GM12878 (cell line): ENCODE measurements at regions not wholly inside any gene's neighbourhood (a gene's known extent, or its start where the extent isn't known, plus 50 kb on each side); places are given as distances from the start of the nearest gene placed in this dataset.

Source experiments
- ATAC-seq: fragments of 200-7000 bp; cut with Tn5 transposase; 3 replicates; pipeline ENCODE4 v1.9.1; 2020; ENCODE audit warnings: mild to moderate bottlenecking, moderate library complexity
- BruUV-seq: library from RNA; stranded (reverse); fragments of 400-500 nt; replicated peaks from 2 replicates; lab custom pipeline; 2021; lab: Mats Ljungman, UMichigan
- CTCF ChIA-PET: fragments of 300-600 bp; sonication (Branson Sonifier 250); formaldehyde crosslinking; extraction: SDS; loops from one replicate; lab custom pipeline; 2021; ENCODE audit warnings: inconsistent platforms; lab: Yijun Ruan, JAX
- POLR2A ChIA-PET: fragments of 350-600 bp; formaldehyde crosslinking; extraction: SDS; loops from one replicate; lab custom pipeline; 2021; ENCODE audit warnings: inconsistent platforms; lab: Charles Lee
- RAD21 ChIA-PET: fragments of 300-600 bp; sonication (Branson Sonifier 250); formaldehyde crosslinking; loops from one replicate; lab custom pipeline; 2023; ENCODE audit warnings: antibody characterized with exemption; ENCODE audit not compliant: unreplicated experiment; lab: Charles Lee
- SMC1A ChIA-PET: fragments of 300-600 bp; sonication (Branson Sonifier 250); formaldehyde crosslinking; loops from one replicate; lab custom pipeline; 2023; ENCODE audit not compliant: unreplicated experiment, uncharacterized antibody; lab: Charles Lee
- DNase-seq: peaks from one replicate; pipeline ENCODE4 v3.0.0-alpha.2; 2011; ENCODE audit warnings: low read depth, low spot score
- FAIRE-seq: peaks from 3 replicates; lab custom pipeline; 2011; peaks lifted over from hg19 to GRCh38; lab: Jason Lieb, UNC
- H2AFZ ChIP-seq: 2 replicates; pipeline ENCODE4 v1.6.0; 2011; ENCODE audit warnings: low read depth, low read length, control low read depth; ENCODE audit not compliant: control insufficient read depth
- H3K27ac ChIP-seq: 2 replicates; pipeline ENCODE4 v1.5.1; 2011; ENCODE audit warnings: control low read depth; ENCODE audit not compliant: control insufficient read depth, insufficient read depth
- H3K27me3 ChIP-seq, 2 experiments: replicated peaks in 1 of 2; 2 replicates each; pipeline versions ENCODE4 v1.6.0 to v1.6.1; 2011; ENCODE audit warnings: low read length in 1 of 2; ENCODE audit not compliant: control insufficient read depth in 2 of 2, insufficient read depth in 2 of 2
- H3K36me3 ChIP-seq, 2 experiments: 2 replicates each; pipeline ENCODE4 v1.5.1; 2011; ENCODE audit warnings: low read length in 1 of 2; ENCODE audit not compliant: control insufficient read depth in 2 of 2, insufficient read depth in 2 of 2
- H3K4me1 ChIP-seq: 2 replicates; pipeline ENCODE4 v1.6.1; 2011; ENCODE audit warnings: mild to moderate bottlenecking, low read length, moderate library complexity, mixed read lengths; ENCODE audit not compliant: control insufficient read depth, insufficient read depth
- H3K4me2 ChIP-seq: 2 replicates; pipeline ENCODE4 v1.6.0; 2011; ENCODE audit warnings: control low read depth; ENCODE audit not compliant: control insufficient read depth, insufficient read depth
- H3K4me3 ChIP-seq: fragments of 200-600 bp; sonication (generic); 2 replicates; pipeline ENCODE4 v1.5.1; 2016
- H3K79me2 ChIP-seq: 2 replicates; pipeline ENCODE4 v1.6.0; 2011; ENCODE audit warnings: low read length; ENCODE audit not compliant: control insufficient read depth, insufficient read depth
- H3K9ac ChIP-seq: 2 replicates; pipeline ENCODE4 v1.8.0; 2011; ENCODE audit warnings: low read length, control low read depth, mixed read lengths; ENCODE audit not compliant: control insufficient read depth, insufficient read depth
- H3K9me3 ChIP-seq: replicated peaks from 3 replicates; pipeline ENCODE4 v1.5.1; 2011; ENCODE audit warnings: mild to moderate bottlenecking, low read length; ENCODE audit not compliant: control insufficient read depth, insufficient read depth
- H4K20me1 ChIP-seq: 2 replicates; pipeline ENCODE4 v1.6.0; 2011; ENCODE audit not compliant: control insufficient read depth, insufficient read depth
- BRCA1 ChIP-seq: IDR thresholded peaks from 2 replicates; pipeline ENCODE4 v1.6.1; 2011; ENCODE audit warnings: low read depth, low read length, improper control_type of control experiment
- CBX3 ChIP-seq: fragments of 200-600 bp; sonication (generic); IDR thresholded peaks from 2 replicates; pipeline ENCODE4 v1.6.1; 2016; ENCODE audit warnings: low read depth, borderline replicate concordance
- FOS ChIP-seq: IDR thresholded peaks from 3 replicates; pipeline ENCODE4 v1.6.1; 2011; ENCODE audit warnings: borderline replicate concordance; ENCODE audit not compliant: insufficient read length; ENCODE audit errors: extremely low read depth
- GABPA ChIP-seq: IDR thresholded peaks from 2 replicates; pipeline ENCODE4 v1.6.1; 2014; ENCODE audit warnings: antibody characterized with exemption, low read depth, mild to moderate bottlenecking, inconsistent platforms
- HDAC2 ChIP-seq: fragments of 200-600 bp; sonication (generic); IDR thresholded peaks from 2 replicates; pipeline ENCODE4 v1.6.1; 2017
- PML ChIP-seq: IDR thresholded peaks from 2 replicates; pipeline ENCODE4 v1.6.1; 2012; ENCODE audit warnings: low read length, inconsistent platforms
- RAD51 ChIP-seq: fragments of 450-650 bp; IDR thresholded peaks from 2 replicates; pipeline ENCODE4 v1.6.1; 2016; ENCODE audit warnings: moderate library complexity, mild to moderate bottlenecking, inconsistent platforms
- RB1 ChIP-seq: fragments of 450-650 bp; formaldehyde crosslinking; IDR thresholded peaks from 2 replicates; pipeline ENCODE4 v1.6.1; 2017; ENCODE audit warnings: mild to moderate bottlenecking, borderline replicate concordance
- RELA ChIP-seq: fragments of 450-650 bp; IDR thresholded peaks from 2 replicates; pipeline ENCODE4 v1.8.0; 2014; ENCODE audit warnings: borderline replicate concordance; ENCODE audit not compliant: partially characterized antibody
- STAT1 ChIP-seq: fragments of 450-650 bp; conservative IDR thresholded peaks from 2 replicates; pipeline ENCODE4 v1.6.1; 2014; ENCODE audit warnings: antibody characterized with exemption, mild to moderate bottlenecking
- ZNF24 ChIP-seq: fragments of 450-650 bp; IDR thresholded peaks from 2 replicates; pipeline ENCODE4 v1.6.1; 2017; ENCODE audit warnings: antibody characterized with exemption, mild to moderate bottlenecking
- WGBS: methylation state at CpG from one replicate; pipeline ENCODE4 v1.1.6; 2016; ENCODE audit warnings: low lambda C conversion rate; ENCODE audit not compliant: insufficient replicate concordance, insufficient coverage; ENCODE audit errors: missing lambda C conversion rate; 5-methylcytosine and 5-hydroxymethylcytosine counted together
- in situ Hi-C: fragments of 300-500 bp; cut with MboI; formaldehyde crosslinking; loops from 9 replicates; pipeline ENCODE4 v1.14.3; 2018; ENCODE audit warnings: mixed read lengths
- intact Hi-C: fragments of 100-400 bp; cut with micrococcal nuclease; formaldehyde crosslinking; loops from one replicate; pipeline ENCODE4 v1.14.2; 2022; ENCODE audit not compliant: unreplicated experiment
- TF ChIP-seq, protein P1 (sequence below): fragments of 450-650 bp; IDR thresholded peaks from 2 replicates; pipeline ENCODE4 v1.6.1; 2016; ENCODE audit warnings: mild to moderate bottlenecking
- TF ChIP-seq, protein P2 (sequence below): IDR thresholded peaks from 2 replicates; pipeline ENCODE4 v1.6.1; 2012; ENCODE audit warnings: low read depth, low read length, improper control_type of control experiment
- TF ChIP-seq, protein P3 (sequence below): fragments of 450-650 bp; IDR thresholded peaks from 2 replicates; pipeline ENCODE4 v1.6.1; 2017; ENCODE audit warnings: mild to moderate bottlenecking, low read depth, inconsistent platforms; ENCODE audit not compliant: poor library complexity, severe bottlenecking
- TF ChIP-seq, protein P4 (sequence below): fragments of 450-650 bp; IDR thresholded peaks from 2 replicates; pipeline ENCODE4 v1.6.1; 2017; ENCODE audit warnings: borderline replicate concordance

DNA sequence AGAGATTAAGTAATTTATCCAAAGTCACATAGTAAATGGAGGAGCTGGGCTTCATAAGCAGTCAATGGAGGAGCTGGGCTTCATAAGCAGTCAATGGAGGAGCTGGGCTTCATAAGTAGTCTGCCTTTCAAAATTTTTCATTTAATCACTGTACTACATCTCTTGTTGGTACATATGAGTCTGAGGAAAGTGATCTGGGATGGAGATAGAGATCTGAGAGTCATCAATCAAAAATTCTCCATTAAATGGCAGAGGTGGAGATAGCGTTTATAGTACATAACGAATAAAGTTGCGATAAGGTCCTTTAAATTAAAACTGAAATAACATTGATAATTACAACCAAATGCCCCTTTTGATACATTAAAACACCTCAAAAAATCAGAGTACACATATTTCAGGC, 189.3 kb downstream of the KLF5 start (continued):
- no peak for TF ChIP-seq RELA
- no peak for TF ChIP-seq RB1
- TF ChIP-seq HDAC2: no peak

DNA sequence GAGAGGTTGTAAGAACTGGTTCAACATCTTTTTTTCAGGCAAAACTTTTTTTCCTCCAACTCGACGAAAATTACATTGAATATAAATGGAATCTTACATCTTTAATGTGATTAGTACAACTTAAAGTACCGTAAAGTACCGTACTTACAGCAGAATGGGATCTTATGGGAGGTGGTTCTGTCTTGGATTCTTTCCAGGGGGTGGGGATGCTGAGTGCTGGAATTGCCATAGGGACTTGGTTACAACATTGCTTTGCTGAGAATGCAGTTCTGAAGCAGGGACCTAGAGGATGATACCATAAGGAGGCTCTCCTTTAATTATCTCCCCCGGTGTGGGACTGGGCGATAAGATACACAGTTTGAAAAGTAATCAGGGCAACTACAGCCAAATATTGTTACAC, 186.4 kb downstream of the KLF5 start:
- WGBS: 58% methylated on average over 6 of the region's 6 CpGs
- no peak overlapping the region for H3K4me2 ChIP-seq
- H3K4me3 ChIP-seq: no peak overlapping the region
- no peaks in the 10 kb centered on the region for H3K27me3 ChIP-seq
- BruUV-seq: no TSS peak
- ATAC-seq: no peak
- no peak for FAIRE-seq
- POLR2A ChIA-PET: no interaction called here
- no peaks in the 10 kb centered on the region for H3K79me2 ChIP-seq
- H3K27ac ChIP-seq: no peak overlapping the region
- H3K36me3 ChIP-seq: no peaks in the 10 kb centered on the region
- intact Hi-C loops: no loop called here
- in situ Hi-C loops: no loop called here
- SMC1A ChIA-PET: no interaction called here
- RAD21 ChIA-PET: no interaction called here
- no peak for TF ChIP-seq GABPA
- TF ChIP-seq, protein P1, sequence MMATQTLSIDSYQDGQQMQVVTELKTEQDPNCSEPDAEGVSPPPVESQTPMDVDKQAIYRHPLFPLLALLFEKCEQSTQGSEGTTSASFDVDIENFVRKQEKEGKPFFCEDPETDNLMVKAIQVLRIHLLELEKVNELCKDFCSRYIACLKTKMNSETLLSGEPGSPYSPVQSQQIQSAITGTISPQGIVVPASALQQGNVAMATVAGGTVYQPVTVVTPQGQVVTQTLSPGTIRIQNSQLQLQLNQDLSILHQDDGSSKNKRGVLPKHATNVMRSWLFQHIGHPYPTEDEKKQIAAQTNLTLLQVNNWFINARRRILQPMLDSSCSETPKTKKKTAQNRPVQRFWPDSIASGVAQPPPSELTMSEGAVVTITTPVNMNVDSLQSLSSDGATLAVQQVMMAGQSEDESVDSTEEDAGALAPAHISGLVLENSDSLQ: no peak
- TF ChIP-seq, protein P2, sequence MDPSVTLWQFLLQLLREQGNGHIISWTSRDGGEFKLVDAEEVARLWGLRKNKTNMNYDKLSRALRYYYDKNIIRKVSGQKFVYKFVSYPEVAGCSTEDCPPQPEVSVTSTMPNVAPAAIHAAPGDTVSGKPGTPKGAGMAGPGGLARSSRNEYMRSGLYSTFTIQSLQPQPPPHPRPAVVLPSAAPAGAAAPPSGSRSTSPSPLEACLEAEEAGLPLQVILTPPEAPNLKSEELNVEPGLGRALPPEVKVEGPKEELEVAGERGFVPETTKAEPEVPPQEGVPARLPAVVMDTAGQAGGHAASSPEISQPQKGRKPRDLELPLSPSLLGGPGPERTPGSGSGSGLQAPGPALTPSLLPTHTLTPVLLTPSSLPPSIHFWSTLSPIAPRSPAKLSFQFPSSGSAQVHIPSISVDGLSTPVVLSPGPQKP: no peak
- TF ChIP-seq, protein P3, sequence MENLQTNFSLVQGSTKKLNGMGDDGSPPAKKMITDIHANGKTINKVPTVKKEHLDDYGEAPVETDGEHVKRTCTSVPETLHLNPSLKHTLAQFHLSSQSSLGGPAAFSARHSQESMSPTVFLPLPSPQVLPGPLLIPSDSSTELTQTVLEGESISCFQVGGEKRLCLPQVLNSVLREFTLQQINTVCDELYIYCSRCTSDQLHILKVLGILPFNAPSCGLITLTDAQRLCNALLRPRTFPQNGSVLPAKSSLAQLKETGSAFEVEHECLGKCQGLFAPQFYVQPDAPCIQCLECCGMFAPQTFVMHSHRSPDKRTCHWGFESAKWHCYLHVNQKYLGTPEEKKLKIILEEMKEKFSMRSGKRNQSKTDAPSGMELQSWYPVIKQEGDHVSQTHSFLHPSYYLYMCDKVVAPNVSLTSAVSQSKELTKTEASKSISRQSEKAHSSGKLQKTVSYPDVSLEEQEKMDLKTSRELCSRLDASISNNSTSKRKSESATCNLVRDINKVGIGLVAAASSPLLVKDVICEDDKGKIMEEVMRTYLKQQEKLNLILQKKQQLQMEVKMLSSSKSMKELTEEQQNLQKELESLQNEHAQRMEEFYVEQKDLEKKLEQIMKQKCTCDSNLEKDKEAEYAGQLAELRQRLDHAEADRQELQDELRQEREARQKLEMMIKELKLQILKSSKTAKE: no peak
- TF ChIP-seq ZNF24: no peak
- no peak for TF ChIP-seq BRCA1
- TF ChIP-seq PML: no peak
- TF ChIP-seq STAT1: no peak
- TF ChIP-seq RAD51: no peak
- TF ChIP-seq CBX3: no peak
- TF ChIP-seq, protein P4, sequence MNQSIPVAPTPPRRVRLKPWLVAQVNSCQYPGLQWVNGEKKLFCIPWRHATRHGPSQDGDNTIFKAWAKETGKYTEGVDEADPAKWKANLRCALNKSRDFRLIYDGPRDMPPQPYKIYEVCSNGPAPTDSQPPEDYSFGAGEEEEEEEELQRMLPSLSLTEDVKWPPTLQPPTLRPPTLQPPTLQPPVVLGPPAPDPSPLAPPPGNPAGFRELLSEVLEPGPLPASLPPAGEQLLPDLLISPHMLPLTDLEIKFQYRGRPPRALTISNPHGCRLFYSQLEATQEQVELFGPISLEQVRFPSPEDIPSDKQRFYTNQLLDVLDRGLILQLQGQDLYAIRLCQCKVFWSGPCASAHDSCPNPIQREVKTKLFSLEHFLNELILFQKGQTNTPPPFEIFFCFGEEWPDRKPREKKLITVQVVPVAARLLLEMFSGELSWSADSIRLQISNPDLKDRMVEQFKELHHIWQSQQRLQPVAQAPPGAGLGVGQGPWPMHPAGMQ: no peak
- TF ChIP-seq FOS: no peak
- no peaks in the 10 kb centered on the region for H3K4me1 ChIP-seq
- DNase-seq: no peak
- H3K9me3 ChIP-seq: no peaks in the 10 kb centered on the region
- CTCF ChIA-PET: no interaction called here
- H3K9ac ChIP-seq: no peak overlapping the region
- H2AFZ ChIP-seq: no peak overlapping the region
- no peaks in the 10 kb centered on the region for H4K20me1 ChIP-seq
